GM19468 (cell line): ENCODE measurements at regions not wholly inside any gene's neighbourhood (a gene's known extent, or its start where the extent isn't known, plus 50 kb on each side); places are given as distances from the start of the nearest gene placed in this dataset.
"Not testable (repeated sequence)": the region's sequence is repeated elsewhere in the genome, so short reads cannot be mapped to it uniquely, and the experiment has no call there.

Experiments
- ATAC-seq: cut with Tn5 transposase; IDR thresholded peaks from one replicate; pipeline ENCODE4 v1.9.1; 2021; ENCODE audit warnings: mild to moderate bottlenecking, moderate library complexity, moderate number of reproducible peaks; ENCODE audit not compliant: unreplicated experiment; ENCODE audit errors: extremely low read depth

DNA sequence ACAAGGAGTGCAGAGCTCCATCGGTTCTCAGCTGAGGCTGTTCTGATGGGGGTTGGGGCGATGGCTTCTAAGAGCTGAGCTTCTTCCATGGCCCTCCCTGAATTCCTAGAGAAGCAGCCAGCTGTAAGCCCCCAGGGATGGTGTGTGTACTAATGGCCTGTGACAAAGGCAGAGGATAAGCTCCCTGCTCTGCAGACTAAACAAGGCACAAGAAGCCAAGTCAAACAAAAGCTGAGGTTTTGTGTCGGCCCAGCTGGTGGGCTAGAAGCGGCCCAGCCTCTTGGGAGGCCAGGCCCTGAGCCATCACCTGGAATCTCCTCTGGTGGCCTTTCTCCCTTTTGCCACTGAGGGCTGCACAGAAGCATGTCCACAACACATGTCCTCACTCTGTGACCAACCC, 75.0 kb upstream of the XPA start:
- ATAC-seq: no peak

DNA sequence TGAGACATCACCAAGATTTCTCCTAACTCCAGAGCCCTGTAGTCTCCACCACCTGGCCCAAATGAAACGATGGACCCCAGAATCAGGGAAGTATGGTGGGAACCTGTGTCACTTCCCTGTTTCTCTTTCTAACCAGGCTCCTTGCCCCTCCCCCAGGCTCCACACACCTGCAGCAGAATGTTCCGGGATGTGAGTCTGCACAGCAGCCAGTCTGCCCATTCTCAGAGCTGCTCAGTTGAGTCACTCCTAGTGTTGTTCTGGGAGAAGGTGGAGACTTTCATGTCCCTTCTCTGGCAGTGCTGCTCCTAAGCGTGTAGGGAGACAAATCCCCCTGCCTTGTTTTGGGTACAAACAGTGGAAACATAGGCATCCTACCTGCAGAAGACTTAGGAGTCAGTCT, 76.0 kb upstream of the XPA start:
- no peak for ATAC-seq

DNA sequence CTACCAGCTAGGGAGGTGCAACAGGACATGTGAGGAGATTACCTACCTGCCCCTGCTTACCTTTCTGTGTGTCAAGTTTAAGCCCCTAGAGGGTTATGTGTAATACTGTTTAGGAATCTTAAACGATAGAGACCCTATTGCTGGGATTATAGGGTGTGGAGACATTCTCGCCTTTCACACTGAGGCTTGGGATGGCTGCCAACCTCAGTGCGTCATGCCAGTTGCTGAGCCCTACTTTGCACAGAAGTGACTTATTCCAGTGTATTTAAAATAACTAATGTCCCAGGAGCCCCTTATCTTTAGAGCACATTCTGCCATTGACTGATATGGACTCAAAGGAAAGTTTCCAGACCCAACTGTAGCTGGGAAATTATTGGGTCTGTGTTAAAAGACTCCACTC, 76.6 kb upstream of the XPA start:
- ATAC-seq: no peak

DNA sequence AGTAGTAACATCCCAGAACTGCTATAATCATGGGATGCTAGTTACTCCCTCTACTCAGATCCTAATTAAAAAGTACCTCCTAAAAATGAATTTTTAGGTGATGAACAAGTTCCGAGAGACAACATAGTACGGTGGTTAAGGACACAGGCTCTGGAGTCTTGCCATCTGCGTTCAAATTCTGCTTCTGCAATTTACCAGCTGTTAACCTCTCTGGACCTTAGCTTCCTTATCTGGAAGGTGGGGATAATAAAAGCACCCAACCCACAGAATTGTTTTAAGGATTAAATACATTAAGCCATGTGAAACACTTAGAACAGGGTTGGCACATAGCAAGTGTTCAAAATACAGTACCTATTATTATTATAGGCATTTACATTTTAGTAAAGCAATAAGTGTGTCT, 77.5 kb upstream of the XPA start:
- no peak for ATAC-seq

DNA sequence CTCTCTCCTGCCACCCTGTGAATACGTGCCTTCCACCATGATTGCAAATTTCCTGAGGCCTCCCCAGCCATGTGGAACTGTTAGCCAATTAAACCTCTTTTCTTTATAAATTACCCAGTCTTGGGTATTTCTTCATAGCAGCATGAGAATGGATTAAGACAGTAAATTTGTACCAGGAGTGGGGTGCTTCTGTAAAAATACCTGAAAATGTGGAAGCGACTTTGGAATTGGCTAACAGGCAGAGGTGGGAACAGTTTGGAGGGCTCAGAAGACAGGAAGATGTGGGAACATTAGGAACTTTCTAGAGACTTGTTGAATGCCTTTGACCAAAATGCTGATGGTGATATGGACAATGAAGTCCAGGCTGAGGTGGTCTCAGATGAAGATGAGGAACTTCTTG, 74.3 kb upstream of the FOXE1 start:
- not testable (repeated sequence) for ATAC-seq

DNA sequence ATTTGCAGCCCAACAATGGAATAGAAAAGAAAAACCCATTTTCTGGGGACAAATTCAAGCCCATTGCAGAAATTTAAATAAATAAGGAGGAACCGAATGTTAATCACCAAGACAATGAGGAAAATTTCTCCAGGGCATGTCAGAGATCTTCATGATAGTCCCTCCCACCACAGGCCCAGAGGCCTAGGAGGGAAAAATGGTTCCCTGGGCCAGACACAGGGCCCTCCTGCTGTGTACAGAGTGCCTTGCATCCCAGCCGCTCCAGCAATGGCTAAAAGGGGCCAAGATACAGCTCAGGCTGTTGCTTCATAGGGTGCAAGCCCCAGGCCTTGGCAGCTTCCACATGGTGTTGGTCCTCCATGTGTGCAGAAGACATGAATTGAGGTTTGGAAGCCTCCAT, 73.4 kb upstream of the FOXE1 start:
- no peak for ATAC-seq

DNA sequence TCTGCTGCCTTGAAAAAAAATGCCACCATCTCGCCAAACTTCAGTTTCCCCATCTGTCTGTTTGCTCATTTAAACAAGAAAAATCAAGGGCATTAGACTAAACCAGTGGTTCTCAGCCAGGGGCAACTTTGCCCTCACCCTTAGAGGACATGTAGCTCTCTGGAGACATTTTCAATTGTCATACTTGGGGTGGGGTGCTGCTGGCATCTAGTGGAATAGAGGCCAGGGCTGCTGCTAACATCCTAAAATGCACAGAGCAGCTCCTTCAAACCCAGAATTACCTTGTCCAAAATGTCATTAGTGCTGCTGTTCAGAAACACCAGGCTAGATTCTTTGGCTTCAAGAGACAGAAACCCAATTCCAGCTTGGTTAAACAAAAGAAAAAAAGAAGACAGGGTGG, 71.1 kb upstream of the FOXE1 start:
- ATAC-seq: no peak

DNA sequence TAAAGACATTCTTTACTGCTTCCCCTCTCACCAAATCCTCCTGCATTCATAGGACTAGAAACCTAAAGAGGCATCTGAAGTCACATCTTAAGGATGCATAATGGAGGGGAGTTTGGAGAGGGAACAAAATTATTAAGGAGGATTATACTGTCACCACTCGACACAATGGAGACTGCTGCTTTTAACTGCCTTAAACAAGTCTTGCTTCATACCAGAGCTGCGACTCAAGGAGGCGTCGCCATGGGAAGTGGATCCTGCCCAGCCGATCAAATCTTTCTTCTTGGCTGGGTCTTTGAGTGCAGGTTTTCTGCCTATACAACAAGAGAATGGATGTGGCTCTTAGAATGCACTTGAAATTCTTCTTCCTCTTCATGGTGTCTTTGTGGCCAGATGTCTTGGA, 66.7 kb upstream of the FOXE1 start:
- ATAC-seq: no peak

DNA sequence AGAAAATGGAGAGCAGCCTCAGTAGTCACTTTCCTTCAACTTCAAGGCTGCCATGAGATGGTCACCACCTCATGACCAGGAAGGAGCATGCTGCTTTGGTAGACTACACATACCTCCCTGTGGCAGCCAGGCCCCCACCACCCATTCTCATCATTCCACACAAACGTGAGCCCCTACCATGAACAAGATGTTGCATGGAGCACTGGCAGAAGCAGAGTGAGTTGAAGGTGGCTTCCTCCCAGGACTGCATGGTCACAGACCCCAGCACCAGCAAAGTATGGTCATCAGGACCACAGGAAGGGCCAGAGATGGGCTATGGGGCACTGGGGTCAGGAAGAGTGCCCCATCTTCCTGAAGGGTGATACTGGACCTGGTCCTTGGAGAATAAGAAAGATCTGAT, 65.5 kb upstream of the FOXE1 start:
- ATAC-seq: no peak

DNA sequence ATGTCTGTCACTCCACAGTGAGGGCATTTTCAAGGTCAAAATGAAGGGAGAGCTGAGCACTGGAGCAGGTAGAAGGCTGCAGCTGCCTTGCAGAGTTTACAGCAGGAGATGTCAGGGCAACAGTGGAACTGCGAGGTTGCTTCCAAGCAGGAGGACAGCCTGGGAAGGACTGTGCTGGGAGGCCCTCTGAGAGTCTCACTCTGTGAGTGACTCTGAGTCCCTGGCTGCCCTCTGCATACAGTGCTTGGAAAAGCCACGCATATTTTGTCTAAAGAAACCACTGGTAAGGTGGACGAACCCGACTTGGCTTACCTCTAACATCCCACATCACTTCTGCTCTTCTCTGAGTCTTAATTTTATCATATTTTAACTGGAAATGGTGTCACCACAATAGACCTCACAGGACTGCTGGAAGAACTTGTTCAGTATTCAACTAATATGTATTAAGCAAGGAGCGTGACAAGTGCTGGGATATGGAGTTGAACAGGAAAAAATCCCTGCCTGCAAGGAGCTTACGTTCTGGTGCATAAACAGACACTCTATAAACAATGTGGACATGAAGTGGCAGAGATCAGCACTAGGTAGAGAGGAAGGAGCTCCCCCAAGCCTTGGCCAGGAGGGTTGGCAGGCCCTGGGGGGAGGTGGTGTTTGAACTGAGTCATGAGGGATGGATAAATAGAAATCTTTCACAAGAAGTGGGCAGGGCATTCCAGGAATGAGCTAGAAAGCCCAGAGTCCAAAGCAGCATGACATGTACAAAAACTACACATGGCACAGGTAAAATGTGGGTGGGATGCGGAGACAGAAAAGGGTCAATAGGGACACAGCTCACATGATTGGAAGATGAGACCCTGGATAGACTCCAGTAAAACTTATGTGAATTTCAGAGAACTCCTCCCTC, 64.0 kb upstream of the FOXE1 start:
- ATAC-seq: no peak

DNA sequence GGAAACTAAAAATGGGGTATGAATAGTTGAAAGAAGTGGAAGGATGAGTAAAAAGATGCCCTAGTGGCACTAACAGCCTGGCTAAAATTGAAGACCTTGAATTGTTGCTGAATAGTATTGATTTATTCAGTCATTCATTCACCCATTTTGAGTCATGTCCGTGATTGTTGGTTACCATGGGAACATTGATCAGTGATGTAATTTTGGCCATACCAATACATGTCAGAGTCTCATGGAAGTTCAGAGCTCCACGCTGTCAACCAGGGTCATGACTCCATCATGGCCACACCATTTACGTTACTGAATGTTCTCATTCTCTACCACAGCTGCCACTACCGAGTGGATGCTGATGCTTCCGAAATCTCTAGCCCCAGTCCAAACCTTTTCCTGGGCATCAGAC, 62.5 kb upstream of the FOXE1 start:
- ATAC-seq: no peak

DNA sequence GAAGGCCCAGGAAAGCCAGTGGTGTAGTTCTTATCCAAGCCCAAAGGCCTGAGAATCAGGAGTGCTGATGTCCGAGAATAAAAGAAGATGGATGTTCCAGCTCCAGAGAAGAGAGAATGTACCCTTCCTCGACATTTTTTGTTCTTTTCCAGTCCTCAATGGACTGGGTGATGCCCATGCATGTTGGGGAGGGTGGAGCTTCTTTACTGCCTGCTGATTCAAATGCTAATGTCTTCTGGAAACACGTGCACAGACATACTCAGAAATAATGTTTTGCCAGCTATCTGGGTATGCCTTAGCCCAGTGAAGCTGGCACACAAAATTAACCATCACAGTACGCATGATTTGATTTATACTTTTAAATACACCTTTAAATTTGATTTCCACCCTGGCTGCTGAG, 61.5 kb upstream of the FOXE1 start:
- ATAC-seq: no peak

DNA sequence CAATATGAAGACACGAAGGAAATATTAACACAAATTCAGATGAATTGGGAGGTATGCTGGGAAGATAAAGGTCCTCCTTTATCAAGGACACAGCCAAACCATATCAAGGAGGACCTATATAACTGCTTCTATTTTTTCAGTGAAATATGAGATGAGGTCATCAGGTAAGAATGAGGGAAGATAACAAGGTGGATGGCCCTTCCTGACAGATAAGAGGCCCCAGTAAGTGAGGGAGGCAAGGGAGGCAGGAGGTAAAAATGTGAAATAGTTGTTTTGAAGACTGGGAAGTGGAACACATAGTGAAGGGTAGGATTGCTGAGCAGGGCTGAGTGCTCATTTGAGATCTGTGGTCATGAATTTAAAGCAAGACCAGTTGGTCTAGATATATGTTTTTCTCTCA, 60.0 kb upstream of the FOXE1 start:
- ATAC-seq: no peak

DNA sequence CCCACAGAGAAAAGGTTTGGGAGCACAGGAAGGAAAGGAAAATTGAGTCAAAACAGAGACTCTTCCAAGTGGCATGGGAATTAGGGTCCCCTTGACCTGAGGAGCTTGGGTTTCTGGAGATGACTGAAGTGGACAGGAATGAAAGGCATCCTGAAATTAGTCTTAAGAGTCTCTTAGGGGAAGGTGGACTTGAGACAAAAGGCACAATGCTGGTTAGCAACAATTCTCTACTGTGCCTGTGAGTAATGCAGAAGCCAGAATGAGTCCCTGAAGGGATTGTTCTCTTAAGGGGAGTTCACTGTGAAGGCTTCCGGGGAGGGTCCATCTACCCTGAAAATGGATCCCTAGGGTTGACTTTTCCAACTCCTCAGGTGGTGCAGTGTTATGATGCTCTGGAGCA, 58.4 kb upstream of the FOXE1 start:
- ATAC-seq: no peak

DNA sequence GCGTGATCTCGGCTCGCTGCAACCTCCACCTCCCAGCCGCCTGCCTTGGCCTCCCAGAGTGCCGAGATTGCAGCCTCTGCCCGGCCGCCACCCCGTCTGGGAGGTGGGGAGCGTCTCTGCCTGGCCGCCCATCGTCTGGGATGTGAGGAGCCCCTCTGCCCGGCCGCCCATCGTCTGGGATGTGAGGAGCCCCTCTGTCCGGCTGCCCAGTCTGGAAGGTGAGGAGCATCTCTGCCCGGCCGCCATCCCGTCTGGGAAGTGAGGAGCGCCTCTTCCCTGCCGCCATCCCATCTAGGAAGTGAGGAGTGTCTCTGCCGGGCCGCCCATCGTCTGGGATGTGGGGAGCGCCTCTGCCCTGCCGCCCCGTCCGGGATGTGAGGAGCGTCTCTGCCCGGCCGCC, 56.9 kb upstream of the FOXE1 start:
- ATAC-seq: not testable (repeated sequence)

DNA sequence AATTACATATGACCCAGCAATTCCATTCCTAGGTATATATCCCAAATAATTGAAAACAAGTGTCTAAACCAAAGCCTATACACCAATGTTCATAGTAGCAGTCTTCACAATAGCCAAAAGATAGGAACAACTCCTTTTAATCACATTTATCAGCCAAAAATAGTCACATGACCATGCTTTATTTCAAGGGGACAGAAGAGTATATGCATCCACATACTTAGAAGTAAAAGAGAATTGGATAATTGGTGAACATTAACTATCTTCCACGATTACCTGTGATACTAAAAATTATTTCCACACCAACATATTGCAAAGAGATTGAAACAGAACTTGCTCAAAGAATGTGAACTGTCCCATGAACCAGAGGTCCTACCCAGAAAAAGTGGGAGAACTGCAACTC, 51.8 kb upstream of the FOXE1 start:
- no peak for ATAC-seq

DNA sequence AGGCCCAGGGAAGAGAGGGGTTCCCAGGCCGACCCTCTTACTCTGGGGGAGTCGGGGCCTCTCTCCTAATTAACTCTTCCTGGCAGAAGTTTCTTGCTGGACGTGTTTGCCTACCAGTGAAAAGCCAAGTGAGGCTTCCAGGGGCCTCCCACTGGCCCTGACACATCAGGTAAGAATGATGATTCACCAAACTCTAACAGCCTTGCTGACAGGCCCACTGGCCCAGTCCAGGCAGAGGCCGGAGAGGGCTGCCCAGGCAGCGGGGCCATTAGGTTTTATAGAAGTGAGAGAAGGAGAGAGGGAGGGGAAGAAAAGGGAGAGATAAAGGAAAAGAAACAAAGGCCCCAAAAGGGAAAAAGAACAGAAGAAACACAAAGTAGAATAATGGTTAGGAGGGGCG, 50.8 kb upstream of the FOXE1 start:
- no peak for ATAC-seq

DNA sequence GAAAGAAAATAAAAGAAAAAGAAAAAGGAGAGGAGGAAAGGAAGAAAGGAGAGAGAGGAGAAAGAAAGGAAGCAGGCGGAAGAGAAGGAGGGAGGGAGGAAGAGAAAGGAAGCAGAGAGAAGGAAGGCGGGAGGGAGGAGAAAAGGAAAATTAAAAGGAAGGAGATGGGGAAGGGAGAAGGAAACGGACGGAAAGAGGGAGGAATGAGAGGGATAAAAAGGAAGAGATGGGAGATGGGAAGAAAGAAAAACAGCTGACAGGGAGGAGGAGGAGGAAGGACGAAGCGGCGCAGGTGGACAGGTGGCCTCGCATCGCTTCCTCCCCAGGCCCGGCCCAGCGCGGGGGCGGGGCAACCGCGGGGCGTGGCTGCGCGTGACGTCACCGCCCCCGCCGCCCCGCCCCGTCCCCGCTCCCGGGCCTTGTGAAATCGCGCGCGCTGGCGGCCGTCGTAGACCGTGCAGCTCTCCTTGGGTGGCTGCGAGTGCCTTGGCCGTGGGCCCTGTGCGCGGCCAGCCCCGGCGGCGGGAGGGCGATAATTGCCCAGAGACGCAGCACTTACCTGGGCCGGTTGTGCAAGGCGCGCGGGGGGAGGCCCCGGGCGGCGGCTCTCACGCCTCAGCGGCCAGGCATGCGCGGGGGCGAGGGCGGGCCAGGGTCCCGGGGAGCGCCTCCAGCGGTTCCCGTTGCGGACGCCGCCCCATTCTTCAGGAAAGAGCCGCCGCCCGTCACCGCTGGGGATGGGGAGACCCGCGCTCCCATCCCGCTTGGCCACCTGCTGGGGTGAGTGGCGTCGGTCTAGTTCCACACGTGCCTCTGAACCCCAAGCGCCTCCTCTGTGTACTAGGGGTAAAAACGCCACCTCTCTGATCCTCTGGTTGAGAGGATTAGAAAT, 49.6 kb upstream of the FOXE1 start:
- peak; percentile 39 for ATAC-seq
